T-cell (primary cell): ENCODE measurements at regions not wholly inside any gene's neighbourhood (a gene's known extent, or its start where the extent isn't known, plus 50 kb on each side); places are given as distances from the start of the nearest gene placed in this dataset.

ENCODE experiments used
- ATAC-seq, 4 experiments: fragments of 200-7000 bp in 3 of 4; fragments of 150-1000 bp in 1 of 4; cut with Tn5 transposase; replicated peaks in 1 of 4; 1 replicate in 3 of 4; 2 replicates in 1 of 4; pipeline ENCODE4 v1.10.0; 2021; ENCODE audit warnings: moderate library complexity in 3 of 4, mild to moderate bottlenecking in 2 of 4, moderate number of reproducible peaks in 1 of 4
- CTCF ChIA-PET, 2 donors: fragments of 300-600 bp; sonication (Branson Sonifier 250); formaldehyde crosslinking; loops; one replicate each; lab custom pipeline; 2022; ENCODE audit warnings: antibody characterized with exemption in 2 of 2; lab: Charles Lee
- POLR2A ChIA-PET, 2 donors: fragments of 300-600 bp; sonication (Branson Sonifier 250); formaldehyde crosslinking; loops; one replicate each; lab custom pipeline; 2022; ENCODE audit warnings: antibody characterized with exemption in 2 of 2; lab: Charles Lee
- DNase-seq, 35 experiments: peaks; one replicate each; pipeline versions ENCODE4 v3.0.0 to v3.0.0-alpha.2; 2013 to 2023
- H3K27ac ChIP-seq: one replicate; pipeline ENCODE4 v1.5.1; 2013; ENCODE audit warnings: low read length
- H3K27me3 ChIP-seq, 2 experiments: replicated peaks in 1 of 2; 1 replicate in 1 of 2; 2 replicates in 1 of 2; pipeline versions ENCODE4 v1.6.1 to v1.7.0; 2013; ENCODE audit warnings: low read length in 1 of 2, mixed read lengths in 1 of 2; ENCODE audit not compliant: control insufficient read depth in 2 of 2, insufficient read depth in 2 of 2; ENCODE audit errors: extremely low read depth in 1 of 2
- H3K36me3 ChIP-seq, 2 donors: 1 replicate in 1 of 2; 2 replicates in 1 of 2; pipeline versions ENCODE4 v1.6.1 to v1.7.0; 2013; ENCODE audit warnings: low read length in 1 of 2; ENCODE audit not compliant: control insufficient read depth in 2 of 2, insufficient read depth in 1 of 2; ENCODE audit errors: extremely low read depth in 1 of 2
- H3K4me1 ChIP-seq, 2 experiments: 1 replicate in 1 of 2; 2 replicates in 1 of 2; pipeline versions ENCODE4 v1.6.1 to v1.7.0; 2013; ENCODE audit warnings: low read length in 2 of 2, mixed read lengths in 1 of 2; ENCODE audit not compliant: insufficient read depth in 2 of 2, control insufficient read depth in 1 of 2; ENCODE audit errors: extremely low read depth in 1 of 2
- H3K4me3 ChIP-seq, 2 donors: 1 replicate in 1 of 2; 2 replicates in 1 of 2; pipeline versions ENCODE4 v1.5.1 to v1.7.0; 2013; ENCODE audit warnings: mild to moderate bottlenecking in 2 of 2, low read length in 1 of 2, moderate library complexity in 1 of 2; ENCODE audit not compliant: control insufficient read depth in 1 of 2; ENCODE audit errors: extremely low read depth in 1 of 2
- H3K9me3 ChIP-seq: 2 replicates; pipeline ENCODE4 v1.7.0; 2013
- H3K27ac Mint-ChIP-seq, 2 donors: one replicate each; pipeline ENCODE4 v1.8.0; 2020 to 2021; ENCODE audit warnings: mild to moderate bottlenecking in 2 of 2, mixed read lengths in 2 of 2
- H3K27me3 Mint-ChIP-seq, 2 donors: one replicate each; pipeline ENCODE4 v1.8.0; 2021 to 2022; ENCODE audit warnings: mixed read lengths in 2 of 2
- H3K36me3 Mint-ChIP-seq: one replicate; pipeline ENCODE4 v1.8.0; 2021; ENCODE audit warnings: mixed read lengths
- H3K4me1 Mint-ChIP-seq, 3 donors: one replicate each; pipeline ENCODE4 v1.8.0; 2020 to 2022; ENCODE audit warnings: mixed read lengths in 3 of 3, mild to moderate bottlenecking in 1 of 3
- H3K4me3 Mint-ChIP-seq, 3 donors: one replicate each; pipeline ENCODE4 v1.8.0; 2020 to 2022; ENCODE audit warnings: mild to moderate bottlenecking in 3 of 3, mixed read lengths in 3 of 3, moderate library complexity in 3 of 3
- H3K9me3 Mint-ChIP-seq, 3 donors: one replicate each; pipeline ENCODE4 v1.8.0; 2020 to 2022; ENCODE audit warnings: mixed read lengths in 3 of 3
- WGBS: methylation state at CpG from one replicate; pipeline ENCODE4 v1.1.5; 2013; ENCODE audit warnings: missing lambda C conversion rate; ENCODE audit not compliant: insufficient coverage; 5-methylcytosine and 5-hydroxymethylcytosine counted together

- DNase-seq (no peak), ATAC-seq (no peak)
- ChIA-PET CTCF (no interaction called here), POLR2A (no interaction called here)
- Histone ChIP-seq H3K4me1 (no peaks in the 10 kb centered on the region), H3K9me3 (no peaks in the 10 kb centered on the region), H3K27me3 (peaks cover 0 to 4% of the 10 kb centered on the region in 2 experiments), H3K4me3 (no peak overlapping the region), H3K36me3 (no peaks in the 10 kb centered on the region), H3K27ac (no peak overlapping the region)
- Mint-ChIP-seq H3K36me3 (no peaks in the 10 kb centered on the region), H3K9me3 (no peaks in the 10 kb centered on the region), H3K27me3 (peaks cover 23 to 28% of the 10 kb centered on the region in 2 donors), H3K27ac (no peak overlapping the region), H3K4me1 (peaks cover 0 to 1% (median 0%) of the 10 kb centered on the region in 3 donors), H3K4me3 (no peak overlapping the region)
- WGBS, result 90% methylated on average over 9 of the region's 10 CpGs
These were observed 476.8 kb upstream of the B3GAT1 start for GRCh38 chr11:134888821-134889220.

- ChIA-PET POLR2A (no interaction called here), CTCF (no interaction called here)
- no peaks in the 10 kb centered on the region for H3K4me1 Mint-ChIP-seq
- no peak overlapping the region for H3K27ac Mint-ChIP-seq
- Histone ChIP-seq H3K36me3 (no peaks in the 10 kb centered on the region), H3K27ac (no peak overlapping the region), H3K27me3 (peaks cover 0 to 3% of the 10 kb centered on the region in 2 experiments), H3K4me1 (no peaks in the 10 kb centered on the region), H3K9me3 (no peaks in the 10 kb centered on the region), H3K4me3 (no peak overlapping the region)
- DNase-seq, result no peak
- no CpG with 5 or more reads among the region's 4 CpGs for WGBS
- no peaks in the 10 kb centered on the region for H3K9me3 Mint-ChIP-seq
- H3K27me3 Mint-ChIP-seq, result peaks cover 26 to 28% of the 10 kb centered on the region in 2 donors
- no peak for ATAC-seq
- no peaks in the 10 kb centered on the region for H3K36me3 Mint-ChIP-seq
- no peak overlapping the region for H3K4me3 Mint-ChIP-seq
These were observed 475.9 kb upstream of the B3GAT1 start for GRCh38 chr11:134887896-134888295.

- Mint-ChIP-seq H3K27me3 (peaks cover 40 to 42% of the 10 kb centered on the region in 2 donors), H3K36me3 (no peaks in the 10 kb centered on the region), H3K27ac (no peak overlapping the region), H3K4me1 (no peaks in the 10 kb centered on the region), H3K4me3 (no peak overlapping the region), H3K9me3 (no peaks in the 10 kb centered on the region)
- ChIA-PET POLR2A (no interaction called here), CTCF (no interaction called here)
- Histone ChIP-seq H3K27ac (no peak overlapping the region), H3K4me3 (no peak overlapping the region), H3K36me3 (no peaks in the 10 kb centered on the region), H3K27me3 (peaks cover 0 to 6% of the 10 kb centered on the region in 2 experiments), H3K9me3 (no peaks in the 10 kb centered on the region), H3K4me1 (no peaks in the 10 kb centered on the region)
- no peak for DNase-seq
- 81% methylated on average over 7 of the region's 8 CpGs for WGBS
- ATAC-seq, result no peak
These were observed 471.4 kb upstream of the B3GAT1 start for GRCh38 chr11:134883484-134883883.

GRCh38 chr11:134882671-134883297, 470.7 kb upstream of the B3GAT1 start:
- Histone ChIP-seq H3K4me3 (no peak overlapping the region), H3K27ac (no peak overlapping the region), H3K9me3 (no peaks in the 10 kb centered on the region), H3K27me3 (peaks cover 0 to 6% of the 10 kb centered on the region in 2 experiments), H3K4me1 (no peaks in the 10 kb centered on the region), H3K36me3 (no peaks in the 10 kb centered on the region)
- no peak for DNase-seq
- no peak for ATAC-seq
- ChIA-PET CTCF (no interaction called here), POLR2A (no interaction called here)
- 92% methylated on average over 1 of the region's 13 CpGs for WGBS
- no peaks in the 10 kb centered on the region for H3K9me3 Mint-ChIP-seq
- no peaks in the 10 kb centered on the region for H3K36me3 Mint-ChIP-seq
- H3K27ac Mint-ChIP-seq, result no peak overlapping the region
- peaks cover 44 to 45% of the 10 kb centered on the region in 2 donors for H3K27me3 Mint-ChIP-seq
- no peak overlapping the region for H3K4me3 Mint-ChIP-seq
- no peaks in the 10 kb centered on the region for H3K4me1 Mint-ChIP-seq

GRCh38 chr11:134882141-134882540, 470.1 kb upstream of the B3GAT1 start:
- ChIA-PET CTCF (no interaction called here), POLR2A (no interaction called here)
- peaks cover 42 to 45% of the 10 kb centered on the region in 2 donors for H3K27me3 Mint-ChIP-seq
- no peak overlapping the region for H3K4me3 Mint-ChIP-seq
- DNase-seq (no peak), ATAC-seq (no peak)
- no peaks in the 10 kb centered on the region for H3K36me3 Mint-ChIP-seq
- no peaks in the 10 kb centered on the region for H3K36me3 ChIP-seq
- no peaks in the 10 kb centered on the region for H3K9me3 Mint-ChIP-seq
- H3K4me1 ChIP-seq, result no peaks in the 10 kb centered on the region
- H3K4me3 ChIP-seq, result no peak overlapping the region
- H3K4me1 Mint-ChIP-seq, result no peaks in the 10 kb centered on the region
- peaks cover 0 to 6% of the 10 kb centered on the region in 2 experiments for H3K27me3 ChIP-seq
- H3K9me3 ChIP-seq, result no peaks in the 10 kb centered on the region
- 86% methylated on average over 7 of the region's 11 CpGs for WGBS
- no peak overlapping the region for H3K27ac Mint-ChIP-seq
- H3K27ac ChIP-seq, result no peak overlapping the region

- Histone ChIP-seq H3K4me1 (no peaks in the 10 kb centered on the region), H3K9me3 (no peaks in the 10 kb centered on the region), H3K36me3 (no peaks in the 10 kb centered on the region), H3K27ac (no peak overlapping the region), H3K4me3 (no peak overlapping the region), H3K27me3 (peaks cover 0 to 6% of the 10 kb centered on the region in 2 experiments)
- DNase-seq (no peak), ATAC-seq (no peak)
- CTCF ChIA-PET, result interaction anchor here in 1 of 2 donors (0.8 kb wide), 1 partner anchor 12 kb away, joined by 4 read pairs; no protein-coding TSS in a partner anchor
- Mint-ChIP-seq H3K27me3 (peaks cover 40 to 47% of the 10 kb centered on the region in 2 donors), H3K27ac (no peak overlapping the region), H3K4me3 (no peak overlapping the region), H3K4me1 (no peaks in the 10 kb centered on the region), H3K36me3 (no peaks in the 10 kb centered on the region), H3K9me3 (no peaks in the 10 kb centered on the region)
- POLR2A ChIA-PET, result no interaction called here
- 90% methylated on average over 2 of the region's 6 CpGs for WGBS
These were observed 468.7 kb upstream of the B3GAT1 start for GRCh38 chr11:134880788-134881187.
